GM23248 (cell line): ENCODE measurements at regions not wholly inside any gene's neighbourhood (a gene's known extent, or its start where the extent isn't known, plus 50 kb on each side); places are given as distances from the start of the nearest gene placed in this dataset.

Experiments used
- DNase-seq: peaks from one replicate; pipeline ENCODE4 v3.0.0-alpha.2; 2015
- H2AFZ ChIP-seq: fragments of 200-600 bp; sonication (generic); 2 replicates; pipeline ENCODE4 v1.6.1; 2016; ENCODE audit warnings: antibody characterized with exemption
- H3F3A ChIP-seq: fragments of 200-600 bp; sonication (generic); 2 replicates; pipeline ENCODE4 v1.6.1; 2016; ENCODE audit warnings: mild to moderate bottlenecking, antibody characterized with exemption, mixed run types; ENCODE audit not compliant: insufficient read depth
- H3K27ac ChIP-seq: fragments of 200-600 bp; sonication (generic); 2 replicates; pipeline ENCODE4 v1.5.1; 2016; ENCODE audit warnings: mild to moderate bottlenecking
- H3K27me3 ChIP-seq: fragments of 200-600 bp; sonication (generic); replicated peaks from 2 replicates; pipeline ENCODE4 v1.6.1; 2016; ENCODE audit warnings: mild to moderate bottlenecking; ENCODE audit not compliant: insufficient read depth
- H3K36me3 ChIP-seq: fragments of 200-600 bp; sonication (generic); 2 replicates; pipeline ENCODE4 v1.6.1; 2016; ENCODE audit warnings: low read depth, mild to moderate bottlenecking
- H3K4me1 ChIP-seq: fragments of 200-600 bp; sonication (generic); 2 replicates; pipeline ENCODE4 v1.6.1; 2016; ENCODE audit warnings: mild to moderate bottlenecking; ENCODE audit not compliant: insufficient read depth
- H3K4me2 ChIP-seq: fragments of 200-600 bp; sonication (generic); one replicate; pipeline ENCODE4 v1.6.1; 2016; ENCODE audit warnings: mild to moderate bottlenecking; ENCODE audit not compliant: unreplicated experiment
- H3K4me3 ChIP-seq: fragments of 200-600 bp; sonication (generic); 2 replicates; pipeline ENCODE4 v1.5.1; 2016; ENCODE audit warnings: mild to moderate bottlenecking
- H3K79me2 ChIP-seq: fragments of 200-600 bp; sonication (generic); 2 replicates; pipeline ENCODE4 v1.6.1; 2016; ENCODE audit warnings: mild to moderate bottlenecking; ENCODE audit not compliant: insufficient read depth
- H3K9ac ChIP-seq: fragments of 200-600 bp; sonication (generic); 2 replicates; pipeline ENCODE4 v1.6.1; 2016; ENCODE audit warnings: mild to moderate bottlenecking
- H3K9me2 ChIP-seq: fragments of 200-600 bp; sonication (generic); 2 replicates; pipeline ENCODE4 v1.6.1; 2016; ENCODE audit warnings: mixed run types, mild to moderate bottlenecking, moderate library complexity; ENCODE audit not compliant: insufficient read depth
- H3K9me3 ChIP-seq: fragments of 200-600 bp; sonication (generic); one replicate; pipeline ENCODE4 v1.6.1; 2017; ENCODE audit warnings: low read depth
- H4K20me1 ChIP-seq: fragments of 200-600 bp; sonication (generic); 2 replicates; pipeline ENCODE4 v1.6.0; 2016; ENCODE audit not compliant: insufficient read depth
- EZH2 ChIP-seq: fragments of 200-600 bp; sonication (generic); IDR thresholded peaks from 2 replicates; pipeline ENCODE4 v1.6.1; 2018; ENCODE audit warnings: antibody characterized with exemption, mild to moderate bottlenecking; ENCODE audit not compliant: insufficient read depth, poor library complexity, severe bottlenecking
- EZH2phosphoT487 ChIP-seq: fragments of 200-600 bp; sonication (generic); IDR thresholded peaks from 2 replicates; pipeline ENCODE4 v1.6.1; 2018; ENCODE audit warnings: antibody characterized with exemption, moderate library complexity, mild to moderate bottlenecking, low read depth; ENCODE audit not compliant: insufficient read depth
- WGBS, 2 experiments: methylation state at CpG; one replicate each; pipeline ENCODE4 v1.1.6; 2015 to 2017; ENCODE audit warnings: low lambda C conversion rate in 2 of 2, low coverage in 1 of 2; ENCODE audit errors: missing lambda C conversion rate in 2 of 2; 5-methylcytosine and 5-hydroxymethylcytosine counted together
- in situ Hi-C: fragments of 300-500 bp; cut with MboI; formaldehyde crosslinking; loops from 2 replicates; pipeline ENCODE4 v1.15.0; 2020

DNA sequence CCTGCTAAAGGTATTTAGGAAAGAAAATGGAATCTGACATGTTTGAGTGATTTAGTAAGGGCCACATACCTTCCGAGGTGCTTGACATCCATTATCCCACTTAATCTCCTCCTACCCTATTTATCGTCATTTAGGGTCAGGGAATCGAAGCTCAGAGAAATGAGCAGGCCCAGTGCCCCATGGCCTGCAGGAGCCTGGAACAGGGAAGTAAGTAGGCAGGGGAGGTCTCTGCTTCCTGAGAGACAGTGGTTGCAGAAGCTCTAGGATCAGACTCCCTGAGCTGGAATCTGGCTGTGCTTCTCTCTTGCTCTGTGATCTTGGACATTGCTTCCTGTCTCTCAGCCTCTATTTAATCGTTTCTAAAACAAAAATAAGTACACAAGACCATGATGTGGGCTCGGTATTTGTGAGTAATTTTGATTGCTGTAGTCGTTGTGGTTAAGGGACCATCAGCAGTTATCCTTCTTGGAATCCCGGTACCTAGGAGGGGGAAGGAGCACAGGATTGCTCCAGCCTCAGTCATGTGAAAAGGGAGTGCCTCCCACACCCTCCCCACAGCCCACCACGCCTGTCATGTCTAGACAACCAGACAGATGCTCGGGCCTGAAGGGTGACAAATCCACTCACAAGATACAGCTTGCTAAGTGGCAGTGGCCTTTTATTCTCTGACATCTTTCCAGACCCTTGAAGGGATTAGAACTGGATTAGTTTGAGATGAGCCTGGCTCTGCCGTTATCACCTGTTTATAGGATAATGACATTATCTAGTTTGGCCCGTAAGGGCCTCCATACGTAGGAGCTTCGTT lies 169.2 kb upstream of the TSHZ3 start:
- no peaks in the 10 kb centered on the region for H3K36me3 ChIP-seq
- no peak overlapping the region for H3K9ac ChIP-seq
- no peaks in the 10 kb centered on the region for H3K79me2 ChIP-seq
- H2AFZ ChIP-seq, result no peak overlapping the region
- TF ChIP-seq EZH2 (no peak), EZH2phosphoT487 (no peak)
- H3K27me3 ChIP-seq, result peaks cover 20% of the 10 kb centered on the region; the same call in 1 of the 2 replicates
- DNase-seq, result no peak
- no peaks in the 10 kb centered on the region for H3K9me2 ChIP-seq
- in situ Hi-C loops, result no loop called here
- no peaks in the 10 kb centered on the region for H3K9me3 ChIP-seq
- H3K4me1 ChIP-seq, result no peaks in the 10 kb centered on the region
- no peaks in the 10 kb centered on the region for H4K20me1 ChIP-seq
- H3K4me3 ChIP-seq, result no peak overlapping the region
- H3K27ac ChIP-seq, result no peak overlapping the region
- no peaks in the 10 kb centered on the region for H3F3A ChIP-seq
- WGBS, 2 experiments, result 39 to 41% methylated on average over 13 of the region's 13 CpGs
- H3K4me2 ChIP-seq, result no peak overlapping the region

DNA sequence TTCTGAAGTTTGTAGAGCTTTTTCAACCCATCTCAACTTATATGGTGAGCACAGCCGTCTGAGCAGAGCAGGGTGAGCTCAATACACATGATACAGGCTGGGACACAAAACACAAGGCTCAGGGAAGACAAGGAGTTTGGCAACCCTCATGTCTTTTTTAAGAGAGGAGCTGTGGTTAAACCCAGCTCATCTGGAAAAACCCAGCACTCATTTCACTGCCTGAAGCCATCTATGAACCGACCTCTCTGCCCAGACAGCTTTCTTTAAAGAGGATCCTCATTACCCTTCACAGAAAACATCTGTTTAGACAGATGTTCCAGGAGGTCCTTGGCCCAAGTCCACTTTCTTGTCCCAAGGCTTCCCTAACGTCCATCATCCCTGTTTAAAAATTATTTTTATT lies 170.0 kb upstream of the TSHZ3 start:
- no peaks in the 10 kb centered on the region for H3K36me3 ChIP-seq
- H4K20me1 ChIP-seq, result no peaks in the 10 kb centered on the region
- DNase-seq, result no peak
- H3K9me2 ChIP-seq, result no peaks in the 10 kb centered on the region
- no peak overlapping the region for H3K27ac ChIP-seq
- no peak overlapping the region for H3K4me3 ChIP-seq
- no peak overlapping the region for H2AFZ ChIP-seq
- H3K79me2 ChIP-seq, result no peaks in the 10 kb centered on the region
- H3K9me3 ChIP-seq, result no peaks in the 10 kb centered on the region
- in situ Hi-C loops, result no loop called here
- H3K27me3 ChIP-seq, result peaks cover 15% of the 10 kb centered on the region; the same call in 1 of the 2 replicates
- TF ChIP-seq EZH2 (no peak), EZH2phosphoT487 (no peak)
- no peaks in the 10 kb centered on the region for H3F3A ChIP-seq
- H3K4me2 ChIP-seq, result no peak overlapping the region
- WGBS, 2 experiments, result 1 to 5% methylated on average over 3 of the region's 3 CpGs
- H3K9ac ChIP-seq, result no peak overlapping the region
- no peaks in the 10 kb centered on the region for H3K4me1 ChIP-seq

DNA sequence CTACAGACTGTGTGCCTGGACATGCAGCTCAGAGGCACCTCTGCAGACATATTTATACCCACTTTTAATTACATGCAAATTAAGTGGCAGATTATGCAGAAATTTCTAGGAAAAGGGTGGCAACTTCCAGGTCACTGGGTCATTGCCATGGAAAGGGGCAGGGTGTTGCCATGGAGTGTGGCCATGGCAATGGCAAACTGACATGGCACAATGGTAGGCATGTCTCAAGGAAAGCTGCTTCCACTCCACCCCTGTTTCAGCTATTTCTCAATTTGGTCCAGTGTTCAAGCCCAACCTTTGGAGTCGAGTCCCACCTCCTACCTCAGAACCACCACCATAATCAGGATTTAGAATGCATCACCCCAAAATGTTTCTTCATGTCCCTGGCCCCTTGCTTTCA lies 170.7 kb upstream of the TSHZ3 start:
- TF ChIP-seq EZH2phosphoT487, result no peak
- TF ChIP-seq EZH2, result no peak

DNA sequence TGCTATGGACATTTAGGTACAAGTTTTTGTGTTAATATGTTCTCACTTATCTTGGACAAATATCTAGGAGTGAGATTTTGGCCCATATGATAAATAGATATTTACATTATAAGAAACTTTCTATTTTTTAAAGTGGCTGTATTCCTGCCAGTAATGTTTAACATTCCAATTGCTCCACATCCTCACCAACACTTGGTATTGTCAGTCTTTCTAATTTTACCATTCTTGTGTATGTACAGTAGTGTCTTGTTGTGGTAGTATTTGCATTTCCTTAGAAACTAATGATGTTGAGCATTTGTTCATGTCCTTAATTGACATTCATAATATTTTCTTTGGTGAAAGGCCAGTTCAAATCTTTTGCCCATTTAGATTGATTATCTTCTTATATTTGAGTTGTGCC lies 171.4 kb upstream of the TSHZ3 start:
- no peak overlapping the region for H2AFZ ChIP-seq
- DNase-seq, result no peak
- no peak for TF ChIP-seq EZH2
- no peak for TF ChIP-seq EZH2phosphoT487
- no peak overlapping the region for H3K4me3 ChIP-seq
- H4K20me1 ChIP-seq, result no peaks in the 10 kb centered on the region
- H3K9ac ChIP-seq, result no peak overlapping the region
- no peak overlapping the region for H3K27ac ChIP-seq
- H3F3A ChIP-seq, result no peaks in the 10 kb centered on the region
- no peaks in the 10 kb centered on the region for H3K79me2 ChIP-seq
- H3K4me2 ChIP-seq, result no peak overlapping the region
- in situ Hi-C loops, result no loop called here
- H3K36me3 ChIP-seq, result no peaks in the 10 kb centered on the region
- peaks cover under 1% of the 10 kb centered on the region for H3K9me3 ChIP-seq
- peaks cover 6% of the 10 kb centered on the region; the same call in 1 of the 2 replicates for H3K27me3 ChIP-seq
- H3K4me1 ChIP-seq, result no peaks in the 10 kb centered on the region
- no peaks in the 10 kb centered on the region for H3K9me2 ChIP-seq

More for the DNA sequence above, 170.7 kb upstream of the TSHZ3 start:
- Histone ChIP-seq H3K9me3 (no peaks in the 10 kb centered on the region), H4K20me1 (no peaks in the 10 kb centered on the region), H3F3A (no peaks in the 10 kb centered on the region), H3K79me2 (no peaks in the 10 kb centered on the region), H3K27me3 (peaks cover 12% of the 10 kb centered on the region; the same call in 1 of the 2 replicates), H2AFZ (no peak overlapping the region), H3K4me1 (no peaks in the 10 kb centered on the region), H3K9me2 (no peaks in the 10 kb centered on the region), H3K27ac (no peak overlapping the region), H3K4me2 (no peak overlapping the region), H3K4me3 (no peak overlapping the region), H3K9ac (no peak overlapping the region), H3K36me3 (no peaks in the 10 kb centered on the region)
- in situ Hi-C loops, result no loop called here
- 44 to 46% methylated on average over 1 of the region's 1 CpG for WGBS, 2 experiments
- DNase-seq, result no peak
